HG02938 (cell line): ENCODE measurements at regions not wholly inside any gene's neighbourhood (a gene's known extent, or its start where the extent isn't known, plus 50 kb on each side); places are given as distances from the start of the nearest gene placed in this dataset.
"Not testable (repeated sequence)": the region's sequence is repeated elsewhere in the genome, so short reads cannot be mapped to it uniquely, and the experiment has no call there.

Experiments
- ATAC-seq: cut with Tn5 transposase; IDR thresholded peaks from one replicate; pipeline ENCODE4 v1.9.1; 2021; ENCODE audit warnings: mild to moderate bottlenecking, moderate library complexity; ENCODE audit not compliant: unreplicated experiment

DNA sequence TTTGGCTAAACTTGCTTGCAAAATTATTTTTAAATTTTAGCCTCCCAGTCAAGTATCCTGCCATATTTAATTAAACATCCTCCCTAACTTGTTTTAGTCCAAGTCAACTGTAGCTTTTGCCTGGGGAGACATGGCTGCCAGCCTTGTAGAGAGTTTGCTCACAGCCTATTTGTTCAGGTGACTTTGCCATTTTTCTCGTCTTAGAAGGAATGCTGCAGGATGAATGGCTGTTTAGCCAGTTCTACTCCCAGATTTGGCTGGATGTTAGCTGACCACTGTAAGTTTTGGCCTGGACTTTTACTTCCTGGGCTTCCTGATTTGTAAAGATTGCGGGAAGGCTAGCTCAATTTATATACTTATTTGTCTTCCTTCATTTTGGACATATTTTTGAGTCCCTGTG is 236.4 kb upstream of the SGO1 start:
- no peak for ATAC-seq

DNA sequence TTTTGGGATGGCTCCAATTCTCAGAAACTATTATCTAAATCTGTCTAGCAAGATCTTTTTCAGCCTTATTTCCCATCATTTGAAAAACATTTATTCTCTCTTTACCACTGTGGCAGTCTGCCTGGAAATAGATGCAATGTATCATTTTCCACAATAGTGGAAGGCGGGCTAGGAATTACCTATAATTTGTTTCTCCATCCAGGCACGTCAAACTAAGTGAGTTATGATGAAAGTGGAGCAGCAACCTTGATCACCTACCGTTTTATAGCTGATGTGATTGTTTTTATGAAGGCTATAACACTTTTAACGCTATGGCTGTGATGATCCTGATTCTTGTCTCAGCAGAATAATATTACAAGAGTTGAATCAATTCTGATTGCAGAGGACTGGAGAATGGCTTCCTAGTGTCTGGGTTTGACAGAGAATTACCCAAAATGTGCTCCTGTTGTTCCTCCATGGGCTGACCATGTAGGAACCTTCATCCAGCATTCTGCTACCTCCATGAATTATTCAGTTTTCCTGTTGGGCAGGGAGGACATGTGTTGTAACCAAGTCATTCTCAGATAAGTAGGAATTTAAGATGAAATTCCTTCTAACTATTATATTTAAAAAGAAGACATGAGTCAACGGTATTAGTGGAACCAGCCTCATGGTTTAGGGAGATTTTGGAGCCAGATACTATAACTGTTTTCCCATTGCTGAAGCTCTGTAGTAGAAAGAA is 231.5 kb upstream of the SGO1 start:
- no peak for ATAC-seq

DNA sequence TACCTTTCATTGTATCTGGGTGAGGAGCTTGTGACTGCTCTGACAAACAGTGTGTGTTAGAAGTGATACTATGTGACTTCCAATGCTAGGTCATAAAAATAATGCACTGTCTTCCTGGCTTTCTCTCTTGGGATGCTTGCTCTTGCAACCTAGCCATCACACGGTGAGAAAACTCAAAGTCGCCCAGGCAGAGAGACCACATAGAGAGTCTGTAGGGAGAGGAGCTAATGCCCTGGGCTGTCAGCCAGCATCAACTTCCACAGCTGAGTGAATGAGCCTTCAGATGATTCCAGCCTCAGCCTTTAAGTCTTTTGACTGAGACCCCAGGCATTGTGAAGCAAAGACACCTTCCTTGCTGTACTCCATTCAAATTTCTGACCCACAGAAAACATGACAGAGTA is 220.6 kb upstream of the SGO1 start:
- no peak for ATAC-seq

DNA sequence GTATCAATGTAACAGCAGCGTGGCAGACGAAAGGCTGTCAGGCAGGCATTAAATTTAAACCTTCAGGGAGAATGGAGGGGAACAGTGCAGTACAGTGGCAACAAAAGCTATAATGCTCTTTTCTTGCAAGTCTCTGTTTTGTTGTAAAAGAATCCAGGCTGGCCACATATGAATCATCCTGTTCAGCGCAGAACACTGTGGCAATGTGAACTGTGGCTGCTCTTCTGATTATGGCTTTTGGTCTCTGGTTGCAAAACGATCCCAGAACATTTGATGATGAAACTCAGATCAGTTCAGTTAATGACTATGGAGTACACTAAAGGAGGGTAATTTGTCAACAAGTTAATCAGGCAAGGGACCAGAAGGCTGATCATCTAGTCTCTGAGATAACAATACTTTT is 219.7 kb upstream of the SGO1 start:
- ATAC-seq: no peak

DNA sequence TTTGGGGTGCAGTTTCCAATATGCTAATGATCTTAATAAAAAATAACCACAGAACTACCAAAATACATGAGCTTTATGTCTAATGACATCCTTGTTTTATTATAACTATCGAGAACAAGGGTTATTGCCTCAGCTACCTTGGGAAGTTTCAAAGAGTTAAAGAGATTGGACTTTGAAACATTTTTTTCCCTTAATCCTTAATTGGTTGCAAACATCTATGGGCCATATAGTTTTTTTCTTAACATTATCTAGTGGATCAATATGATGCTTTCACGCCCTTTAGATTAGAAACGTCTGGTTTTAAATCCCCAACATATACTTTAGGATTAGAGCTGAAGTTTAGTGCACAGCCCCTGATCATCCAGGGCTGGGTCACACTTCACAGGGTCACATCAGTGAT is 219.2 kb upstream of the SGO1 start:
- ATAC-seq: no peak

DNA sequence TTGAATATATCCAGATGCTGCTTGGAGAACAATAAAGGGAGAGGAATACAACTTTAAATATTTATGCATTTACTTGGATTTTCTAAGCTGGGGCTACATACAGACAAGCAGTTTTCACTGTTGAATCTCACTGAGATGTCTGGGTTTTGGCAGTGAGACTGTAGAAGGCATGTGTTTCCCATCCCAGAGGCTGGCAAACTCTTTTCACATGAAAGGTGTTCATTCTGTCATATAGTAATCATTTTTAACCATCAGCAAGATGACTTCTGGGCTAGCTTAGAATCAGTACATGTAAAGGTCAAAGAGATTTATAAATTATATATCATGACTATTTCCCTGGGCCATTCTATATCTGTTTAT is 218.7 kb upstream of the SGO1 start:
- no peak for ATAC-seq

DNA sequence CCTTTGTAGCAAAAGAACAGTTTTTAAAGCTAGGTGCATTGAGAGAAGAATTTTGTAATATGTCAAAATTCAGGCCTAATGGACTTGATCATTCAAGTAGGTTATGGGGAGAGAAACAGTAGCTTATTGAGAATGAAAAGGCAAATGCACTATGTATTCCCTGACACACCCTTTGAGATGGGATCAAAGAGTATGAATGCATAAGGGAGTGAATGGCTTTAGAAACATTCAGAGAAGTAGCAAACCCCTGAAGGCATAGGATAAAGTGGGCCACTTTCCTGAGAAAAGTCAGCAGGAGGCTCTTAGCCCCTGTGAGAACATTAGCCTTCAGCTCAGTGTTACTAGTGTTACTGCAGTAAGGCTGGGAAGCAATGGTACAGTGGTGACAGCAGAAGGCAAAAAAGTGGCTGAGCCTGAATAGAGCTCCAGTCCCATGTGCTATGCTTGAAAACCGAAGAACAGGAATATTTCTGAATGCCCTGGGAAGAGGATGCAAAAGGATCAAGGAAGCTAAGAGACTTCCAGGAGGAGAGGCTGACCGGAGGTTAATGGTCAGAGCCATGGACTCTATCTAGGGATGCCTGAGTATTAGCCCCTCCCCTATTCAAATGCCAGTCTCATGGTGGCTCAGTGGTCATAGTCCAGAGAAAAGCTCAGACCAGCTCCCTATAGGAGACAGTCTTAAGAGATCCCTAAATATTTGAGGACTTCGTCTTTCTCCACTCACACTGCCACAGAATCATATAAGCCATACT is 218.2 kb upstream of the SGO1 start:
- ATAC-seq: no peak

DNA sequence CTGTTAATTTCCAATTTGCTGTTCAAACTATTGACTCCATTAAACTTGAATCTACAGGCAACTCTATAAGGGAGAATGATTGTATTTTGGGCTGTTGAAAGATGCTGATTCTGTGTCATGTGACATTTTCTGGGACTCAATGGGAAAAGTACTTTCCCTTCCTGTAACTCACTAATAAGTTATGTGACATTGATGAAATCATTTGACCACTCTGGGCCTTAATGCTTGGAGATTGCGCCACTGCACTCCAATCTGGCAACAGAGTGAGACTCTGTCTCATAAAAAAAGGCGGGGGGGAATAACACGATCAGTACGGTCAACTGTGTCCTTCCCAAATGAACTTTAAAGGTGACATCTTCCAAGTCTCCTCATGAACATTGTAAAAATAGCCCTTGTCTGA is 215.2 kb upstream of the SGO1 start:
- no peak for ATAC-seq

DNA sequence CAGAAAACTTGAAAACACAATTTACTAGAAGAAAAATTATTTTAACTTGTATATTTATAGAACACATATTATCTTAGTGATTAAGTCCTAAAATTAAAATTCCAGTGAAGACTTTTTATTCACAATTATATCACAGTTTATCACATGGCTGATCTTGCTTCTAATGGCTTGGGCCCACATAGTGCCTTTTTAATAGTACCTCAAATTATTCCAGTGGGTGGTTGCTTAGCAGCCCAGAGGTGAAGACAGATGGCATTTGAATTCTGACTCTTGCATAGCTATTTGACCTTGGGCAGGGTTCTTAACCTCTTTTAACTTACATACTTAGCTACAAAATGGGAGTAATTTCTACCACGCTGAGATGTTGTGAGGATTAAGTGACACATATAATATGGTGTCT is 214.7 kb upstream of the SGO1 start:
- ATAC-seq: no peak

DNA sequence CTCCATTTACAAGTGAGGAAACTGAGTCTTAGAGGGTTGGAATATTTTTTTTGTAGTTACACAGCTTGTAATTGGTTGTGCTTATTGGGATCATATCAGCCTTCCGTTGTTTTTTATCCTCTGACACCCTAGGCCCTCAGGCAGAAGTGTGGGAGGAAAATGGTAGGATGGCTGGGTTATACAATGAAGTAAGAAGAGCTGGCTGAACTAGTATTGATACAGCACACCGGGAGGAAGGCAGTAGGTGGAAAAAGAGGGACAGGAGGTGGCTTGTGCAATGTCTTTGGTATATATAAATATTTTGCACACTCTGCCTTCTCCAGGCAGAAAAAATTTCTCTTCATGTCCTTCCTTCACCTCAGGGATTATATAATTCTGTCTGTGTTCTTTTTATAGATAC is 214.3 kb upstream of the SGO1 start:
- no peak for ATAC-seq

DNA sequence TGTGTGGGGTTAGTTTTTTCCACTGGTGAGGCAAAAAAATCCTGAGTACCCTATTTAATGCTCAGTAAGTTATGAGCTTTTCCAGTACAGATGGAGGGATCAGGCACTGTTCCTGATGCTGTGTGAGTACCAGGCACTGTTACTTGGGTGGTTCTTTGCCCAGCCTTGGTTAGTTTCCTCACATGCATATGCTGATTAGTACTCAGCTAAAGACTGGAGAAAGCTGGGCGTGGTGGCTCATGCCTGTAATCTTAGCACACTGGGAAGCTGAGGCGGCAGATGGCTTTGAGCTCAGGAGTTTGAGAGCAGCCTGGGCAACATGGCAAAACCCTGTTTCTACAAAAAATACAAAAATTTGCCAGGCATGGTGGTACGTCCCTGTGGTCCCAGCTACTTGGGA is 210.3 kb upstream of the SGO1 start:
- ATAC-seq: no peak

DNA sequence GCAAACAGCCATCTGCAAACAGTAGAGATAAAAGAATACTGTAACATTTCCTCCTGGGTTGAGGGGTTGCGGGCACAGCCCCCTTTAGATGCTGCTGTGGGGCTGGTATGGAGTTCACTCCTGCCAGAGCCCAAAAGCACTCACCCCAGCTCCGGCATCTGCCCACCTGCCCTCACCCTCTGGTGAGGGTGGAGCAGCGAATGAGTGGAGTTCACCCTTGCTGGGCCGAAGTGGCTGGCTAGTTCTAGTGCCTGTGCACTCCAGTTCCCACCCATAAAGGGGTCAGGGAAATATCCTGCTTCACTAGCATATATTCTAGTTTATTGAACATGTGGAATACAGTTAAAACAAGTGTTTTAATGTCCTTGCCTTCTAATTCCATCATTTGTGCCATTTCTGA is 209.7 kb upstream of the SGO1 start:
- ATAC-seq: no peak

DNA sequence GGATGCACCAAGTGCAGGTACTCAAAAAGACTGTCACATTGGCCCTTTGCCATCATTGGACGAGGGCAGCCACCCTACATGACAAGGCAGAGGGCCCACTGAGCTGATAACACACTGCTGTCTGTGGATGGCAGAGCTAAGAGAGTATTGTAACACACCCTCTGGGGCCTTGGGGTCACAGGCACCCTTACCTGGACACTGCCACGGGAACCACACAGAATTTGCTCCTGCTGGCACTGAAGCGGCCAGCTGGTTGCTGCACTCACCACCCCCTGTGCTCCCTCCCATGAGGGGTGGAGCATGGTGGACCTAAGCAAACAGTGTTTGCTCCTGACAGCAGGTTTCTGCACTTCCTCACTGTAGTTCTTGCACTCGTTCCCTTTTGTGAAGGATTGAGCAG is 208.2 kb upstream of the SGO1 start:
- ATAC-seq: no peak

DNA sequence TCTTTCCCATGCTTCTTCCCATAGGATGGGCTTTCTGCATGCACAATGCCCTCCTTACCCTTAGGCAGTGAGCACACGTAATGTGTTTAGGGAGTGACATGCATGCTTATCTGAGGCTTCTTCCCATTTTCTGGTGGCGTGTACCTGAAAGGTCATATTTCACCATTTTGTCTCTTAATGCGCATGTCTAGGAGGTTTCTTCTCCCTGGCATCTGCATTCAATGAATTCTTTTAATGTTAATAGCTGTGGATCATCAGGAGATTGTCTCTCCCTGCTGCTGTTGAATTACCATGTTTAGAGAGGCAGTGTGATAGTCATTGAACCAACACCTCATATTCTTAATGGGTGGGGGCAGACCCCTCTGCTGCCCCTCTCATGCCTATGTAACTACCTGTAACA is 205.6 kb upstream of the SGO1 start:
- no peak for ATAC-seq

DNA sequence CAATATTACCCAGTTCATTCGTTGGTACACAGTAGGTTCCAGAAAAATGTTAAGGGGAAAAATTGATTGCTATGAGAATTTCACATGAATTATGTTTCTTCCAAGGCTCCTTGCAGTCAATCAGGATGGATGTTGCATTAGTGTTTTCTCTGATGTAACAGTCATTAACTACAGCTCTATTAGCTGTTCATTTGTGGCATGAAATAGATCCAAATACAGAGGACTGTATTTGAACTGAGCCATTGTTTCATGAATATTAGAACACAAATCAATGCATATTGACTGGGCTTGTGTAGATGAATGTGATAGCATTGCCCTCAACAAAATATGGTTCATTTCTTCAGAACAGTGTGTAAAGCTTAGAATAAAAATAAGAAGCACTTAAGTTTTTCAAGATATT is 203.0 kb upstream of the SGO1 start:
- no peak for ATAC-seq

DNA sequence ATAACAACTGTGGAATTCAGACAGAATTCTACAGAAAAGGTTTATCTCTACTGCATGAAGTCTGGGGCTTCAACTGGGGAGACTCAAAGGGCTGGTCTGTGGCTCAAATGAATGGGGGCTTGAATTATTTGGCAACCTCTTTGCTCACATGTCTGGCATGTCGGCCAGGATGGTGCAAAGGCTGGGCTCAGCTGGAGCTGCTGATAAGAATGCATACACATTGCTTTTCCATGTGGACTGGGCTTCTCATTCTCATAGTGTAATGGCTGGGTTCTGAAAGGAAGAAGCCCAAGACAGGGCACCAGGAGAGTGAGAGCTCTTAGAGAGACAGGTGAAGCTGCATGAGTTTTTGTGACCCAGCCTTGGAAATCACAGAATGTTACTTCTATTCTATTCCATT is 194.3 kb upstream of the SGO1 start:
- ATAC-seq: no peak

DNA sequence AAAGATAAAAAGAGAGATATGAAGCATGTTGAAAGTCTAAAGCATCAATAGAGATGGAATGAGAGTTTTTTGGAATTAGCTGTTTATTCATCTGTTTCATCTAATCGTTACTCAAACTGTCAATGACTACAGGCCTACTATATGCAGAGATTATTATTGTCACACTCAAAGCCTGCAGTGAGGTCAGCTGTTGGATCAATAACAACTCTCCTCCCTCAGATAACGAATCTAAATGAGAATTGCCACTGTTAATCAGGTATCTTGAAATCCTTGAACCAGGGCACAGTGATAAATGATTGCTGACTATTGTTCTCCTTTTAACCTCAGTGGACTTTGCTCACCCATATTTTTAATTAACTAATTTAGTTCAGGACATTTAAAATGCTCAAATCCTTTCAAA is 192.3 kb upstream of the SGO1 start:
- no peak for ATAC-seq

DNA sequence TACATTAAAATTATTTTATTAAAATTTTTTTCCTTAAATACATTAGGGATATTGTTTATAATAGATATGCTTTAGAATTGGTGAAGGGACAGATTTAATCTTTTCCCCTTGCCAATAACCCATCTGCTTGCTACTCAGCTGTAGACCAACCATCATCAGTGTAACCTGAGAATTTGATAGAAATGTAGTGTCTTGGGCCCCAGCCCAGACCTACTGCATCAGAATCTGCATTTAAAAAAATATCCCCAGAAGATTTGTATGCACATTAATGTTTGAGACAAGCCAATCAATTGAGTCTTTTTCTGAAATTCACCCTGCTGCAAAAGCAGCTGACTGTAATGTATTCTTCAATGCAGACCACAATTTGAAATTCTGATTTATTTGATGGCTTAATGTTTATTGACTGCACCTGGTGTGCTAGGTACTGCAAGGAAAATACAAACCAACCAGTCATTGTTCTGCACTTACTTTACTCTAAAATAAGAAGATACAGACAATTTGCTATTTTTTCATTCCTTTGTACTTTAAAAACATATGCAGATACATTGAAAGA is 190.7 kb upstream of the SGO1 start:
- no peak for ATAC-seq

DNA sequence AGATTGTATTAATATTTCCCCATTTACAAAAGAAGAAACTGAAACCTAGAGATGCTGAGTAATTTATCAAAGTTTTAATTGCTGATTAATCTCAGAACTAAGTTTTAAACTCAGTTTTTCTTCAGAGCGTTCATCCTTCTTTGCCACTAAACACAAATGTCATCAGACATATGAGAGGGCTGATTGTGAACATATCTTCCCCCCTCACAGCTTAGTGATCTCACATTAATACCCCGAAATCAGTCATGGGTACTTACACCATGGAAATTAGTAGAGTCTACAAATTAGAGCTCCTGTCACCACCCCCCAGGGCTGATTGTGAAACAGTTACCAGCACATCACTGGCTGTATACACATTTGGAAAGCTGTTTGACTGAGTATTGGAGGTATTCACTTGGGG is 189.3 kb upstream of the SGO1 start:
- no peak for ATAC-seq

DNA sequence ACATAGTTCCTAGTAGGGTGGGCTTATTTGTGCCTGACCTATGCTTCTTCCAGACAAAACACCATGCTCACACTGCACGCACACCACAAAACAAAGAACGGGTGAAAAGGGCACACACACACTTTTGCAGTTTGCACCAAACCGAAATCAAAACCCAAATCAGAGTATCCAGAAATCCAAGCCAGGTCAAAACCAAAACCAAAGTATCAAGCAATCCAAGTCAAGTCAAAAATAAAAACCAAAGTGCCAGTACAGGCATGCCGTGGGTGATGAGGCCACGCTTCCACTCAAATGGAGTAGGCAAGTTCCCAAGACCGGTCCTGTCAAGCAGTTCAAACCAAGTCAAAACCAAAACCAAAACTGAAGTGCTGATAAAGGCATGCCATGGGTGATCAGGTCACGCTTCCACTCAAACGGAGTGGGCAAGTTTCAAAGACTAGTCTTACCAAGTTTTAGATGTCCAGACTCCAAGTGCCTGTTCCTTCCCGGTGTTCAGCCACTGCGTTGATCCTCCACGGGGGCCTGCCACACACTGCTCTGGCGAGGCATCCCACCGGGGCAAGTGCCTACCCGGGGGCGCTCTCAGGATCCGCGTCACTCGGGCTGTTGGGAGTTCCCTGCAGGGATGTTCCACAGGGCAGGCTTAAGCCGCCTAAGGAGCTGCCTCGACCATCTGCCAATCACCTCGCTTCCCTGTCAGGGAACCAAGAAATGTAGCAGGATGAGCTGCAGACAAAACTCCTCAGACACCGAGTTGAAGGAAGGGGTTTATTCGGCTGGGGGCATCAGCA is 184.5 kb upstream of the SGO1 start:
- not testable (repeated sequence) for ATAC-seq

DNA sequence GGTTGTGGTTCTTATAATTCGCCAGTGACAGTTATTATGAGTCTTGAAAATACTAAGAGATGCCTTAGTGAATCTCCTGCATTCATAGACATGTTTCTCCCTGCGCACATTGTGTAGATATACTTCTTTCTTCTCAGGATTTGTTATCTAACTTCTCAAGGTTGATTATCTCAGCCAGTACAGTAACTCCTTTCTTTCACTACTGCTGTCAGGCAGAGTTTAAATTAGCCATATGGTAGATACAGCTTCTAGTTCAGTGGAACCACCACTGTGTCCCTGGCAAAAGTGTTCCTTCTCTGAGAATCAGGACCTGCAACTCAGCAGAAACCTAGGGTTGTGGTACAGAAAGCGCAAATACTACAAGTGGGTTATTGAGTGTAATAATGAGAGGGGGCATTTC is 175.0 kb upstream of the SGO1 start:
- ATAC-seq: no peak

DNA sequence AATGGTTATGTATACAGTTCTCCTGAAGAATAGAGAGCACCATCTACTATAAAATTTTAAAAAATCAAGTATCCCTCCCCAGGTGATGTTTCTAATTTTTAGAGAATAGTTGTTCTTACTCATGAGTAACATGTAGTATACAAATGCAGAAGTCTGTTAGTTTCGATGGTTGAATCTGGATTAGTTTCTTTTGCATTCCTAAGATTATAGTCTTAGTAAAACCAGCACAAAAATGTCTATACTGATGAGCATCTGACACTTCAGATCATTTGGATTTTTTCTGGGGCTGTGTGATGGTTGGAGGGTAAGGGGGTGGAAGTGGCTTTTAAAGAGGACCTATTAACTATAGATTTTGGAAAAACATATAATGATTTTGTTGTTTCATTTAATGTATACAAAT is 167.3 kb upstream of the SGO1 start:
- ATAC-seq: no peak
